Adrenal gland (tissue), 5 donors: ENCODE measurements at regions not wholly inside any gene's neighbourhood (a gene's known extent, or its start where the extent isn't known, plus 50 kb on each side); places are given as distances from the start of the nearest gene placed in this dataset.

ENCODE experiments used
- POLR2A ChIP-seq, 2 donors: fragments of 450-650 bp; IDR thresholded peaks; one replicate each; pipeline ENCODE4 v1.6.1; 2017; ENCODE audit warnings: antibody characterized with exemption in 2 of 2, mild to moderate bottlenecking in 2 of 2, moderate library complexity in 1 of 2
- TF ChIP-seq, protein P1 (sequence below), 6 experiments: fragments of 450-650 bp in 4 of 6; fragments of 200-600 bp in 2 of 6; sonication (generic) in 1 of 6; IDR thresholded peaks; 1 replicate in 5 of 6; 2 replicates in 1 of 6; pipeline versions ENCODE4 v1.5.1 to v1.8.0; 2016 to 2021; ENCODE audit warnings: antibody characterized with exemption in 6 of 6, mild to moderate bottlenecking in 2 of 6, moderate library complexity in 1 of 6
- donor health status: DM: no; HTN: no; CAD: no.

DNA sequence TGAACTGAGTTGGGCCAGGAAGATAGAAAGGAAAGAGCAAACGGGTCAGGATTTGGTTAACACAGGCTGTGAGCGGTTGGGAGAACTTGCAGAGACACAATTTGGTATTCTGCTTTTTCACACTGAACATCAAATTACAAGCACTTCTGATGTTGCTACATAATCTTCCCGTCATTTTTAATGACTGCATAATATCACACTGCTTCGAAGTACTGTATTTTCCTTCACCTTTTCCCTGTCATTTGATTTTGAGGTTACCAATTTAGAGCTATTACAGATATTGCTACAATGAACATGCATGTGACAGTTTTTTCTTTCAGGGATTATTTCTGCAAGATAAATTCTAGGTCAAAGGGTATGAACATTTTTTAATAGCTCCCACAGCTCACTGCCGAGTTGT lies 71.4 kb upstream of the CPEB4 start:
- TF ChIP-seq, protein P1, sequence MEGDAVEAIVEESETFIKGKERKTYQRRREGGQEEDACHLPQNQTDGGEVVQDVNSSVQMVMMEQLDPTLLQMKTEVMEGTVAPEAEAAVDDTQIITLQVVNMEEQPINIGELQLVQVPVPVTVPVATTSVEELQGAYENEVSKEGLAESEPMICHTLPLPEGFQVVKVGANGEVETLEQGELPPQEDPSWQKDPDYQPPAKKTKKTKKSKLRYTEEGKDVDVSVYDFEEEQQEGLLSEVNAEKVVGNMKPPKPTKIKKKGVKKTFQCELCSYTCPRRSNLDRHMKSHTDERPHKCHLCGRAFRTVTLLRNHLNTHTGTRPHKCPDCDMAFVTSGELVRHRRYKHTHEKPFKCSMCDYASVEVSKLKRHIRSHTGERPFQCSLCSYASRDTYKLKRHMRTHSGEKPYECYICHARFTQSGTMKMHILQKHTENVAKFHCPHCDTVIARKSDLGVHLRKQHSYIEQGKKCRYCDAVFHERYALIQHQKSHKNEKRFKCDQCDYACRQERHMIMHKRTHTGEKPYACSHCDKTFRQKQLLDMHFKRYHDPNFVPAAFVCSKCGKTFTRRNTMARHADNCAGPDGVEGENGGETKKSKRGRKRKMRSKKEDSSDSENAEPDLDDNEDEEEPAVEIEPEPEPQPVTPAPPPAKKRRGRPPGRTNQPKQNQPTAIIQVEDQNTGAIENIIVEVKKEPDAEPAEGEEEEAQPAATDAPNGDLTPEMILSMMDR (IDR thresholded peaks at IDR 0.05): no peak
- TF ChIP-seq POLR2A (IDR thresholded peaks at IDR 0.05): no peak
